Progenitor cell of endocrine pancreas (in vitro differentiated cells): ENCODE measurements at regions not wholly inside any gene's neighbourhood (a gene's known extent, or its start where the extent isn't known, plus 50 kb on each side); places are given as distances from the start of the nearest gene placed in this dataset.

Source experiments
- DNase-seq: peaks from one replicate; pipeline ENCODE4 v3.0.0; 2021; ENCODE audit warnings: low spot score; ENCODE audit not compliant: unreplicated experiment
- H3K27ac Mint-ChIP-seq: 2 replicates; pipeline ENCODE4 v1.8.0; 2021; ENCODE audit warnings: mild to moderate bottlenecking, moderate library complexity, mixed read lengths
- H3K27me3 Mint-ChIP-seq: 2 replicates; pipeline ENCODE4 v1.8.0; 2021; ENCODE audit warnings: mixed read lengths
- H3K36me3 Mint-ChIP-seq: 2 replicates; pipeline ENCODE4 v1.8.0; 2022; ENCODE audit warnings: mixed read lengths; ENCODE audit not compliant: insufficient read depth
- H3K4me1 Mint-ChIP-seq: 2 replicates; pipeline ENCODE4 v1.8.0; 2021; ENCODE audit warnings: low read depth, mixed read lengths
- H3K4me3 Mint-ChIP-seq: 2 replicates; pipeline ENCODE4 v1.8.0; 2021; ENCODE audit warnings: low read depth, mild to moderate bottlenecking, moderate library complexity, mixed read lengths
- H3K9me3 Mint-ChIP-seq: 2 replicates; pipeline ENCODE4 v1.8.0; 2021; ENCODE audit warnings: low read depth, mixed read lengths
- TF ChIP-seq, protein P1 (sequence below): fragments of 200-600 bp; sonication (generic); IDR thresholded peaks from one replicate; pipeline ENCODE4 v1.5.0; 2021; ENCODE audit warnings: antibody characterized with exemption, mild to moderate bottlenecking; ENCODE audit not compliant: unreplicated experiment

DNA sequence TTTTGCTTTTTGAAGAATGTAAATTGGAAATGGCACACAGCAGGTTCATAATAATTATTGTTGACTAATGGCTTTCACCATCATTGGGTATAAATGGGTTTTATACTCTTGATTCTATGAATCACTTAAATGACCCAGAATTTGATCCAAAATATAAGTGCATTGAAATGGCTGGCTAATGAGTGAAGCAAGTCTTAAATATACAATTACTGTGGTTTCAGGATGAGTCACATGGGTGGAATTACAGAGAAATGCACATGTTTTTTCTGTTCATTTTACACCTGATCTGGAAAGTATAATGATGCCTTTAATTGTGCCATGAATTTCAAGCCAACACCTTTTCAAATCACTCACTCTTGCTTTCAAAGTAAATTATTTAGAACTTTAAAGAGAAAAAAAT, 380.8 kb upstream of the CD180 start:
- Mint-ChIP-seq H3K4me3 (no peak overlapping the region), H3K4me1 (peaks cover 3% of the 10 kb centered on the region), H3K27me3 (peaks cover 3% of the 10 kb centered on the region), H3K36me3 (peaks cover 2% of the 10 kb centered on the region), H3K9me3 (peaks cover 6% of the 10 kb centered on the region), H3K27ac (no peak overlapping the region)
- DNase-seq = no peak
- TF ChIP-seq, protein P1, sequence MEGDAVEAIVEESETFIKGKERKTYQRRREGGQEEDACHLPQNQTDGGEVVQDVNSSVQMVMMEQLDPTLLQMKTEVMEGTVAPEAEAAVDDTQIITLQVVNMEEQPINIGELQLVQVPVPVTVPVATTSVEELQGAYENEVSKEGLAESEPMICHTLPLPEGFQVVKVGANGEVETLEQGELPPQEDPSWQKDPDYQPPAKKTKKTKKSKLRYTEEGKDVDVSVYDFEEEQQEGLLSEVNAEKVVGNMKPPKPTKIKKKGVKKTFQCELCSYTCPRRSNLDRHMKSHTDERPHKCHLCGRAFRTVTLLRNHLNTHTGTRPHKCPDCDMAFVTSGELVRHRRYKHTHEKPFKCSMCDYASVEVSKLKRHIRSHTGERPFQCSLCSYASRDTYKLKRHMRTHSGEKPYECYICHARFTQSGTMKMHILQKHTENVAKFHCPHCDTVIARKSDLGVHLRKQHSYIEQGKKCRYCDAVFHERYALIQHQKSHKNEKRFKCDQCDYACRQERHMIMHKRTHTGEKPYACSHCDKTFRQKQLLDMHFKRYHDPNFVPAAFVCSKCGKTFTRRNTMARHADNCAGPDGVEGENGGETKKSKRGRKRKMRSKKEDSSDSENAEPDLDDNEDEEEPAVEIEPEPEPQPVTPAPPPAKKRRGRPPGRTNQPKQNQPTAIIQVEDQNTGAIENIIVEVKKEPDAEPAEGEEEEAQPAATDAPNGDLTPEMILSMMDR = no peak

DNA sequence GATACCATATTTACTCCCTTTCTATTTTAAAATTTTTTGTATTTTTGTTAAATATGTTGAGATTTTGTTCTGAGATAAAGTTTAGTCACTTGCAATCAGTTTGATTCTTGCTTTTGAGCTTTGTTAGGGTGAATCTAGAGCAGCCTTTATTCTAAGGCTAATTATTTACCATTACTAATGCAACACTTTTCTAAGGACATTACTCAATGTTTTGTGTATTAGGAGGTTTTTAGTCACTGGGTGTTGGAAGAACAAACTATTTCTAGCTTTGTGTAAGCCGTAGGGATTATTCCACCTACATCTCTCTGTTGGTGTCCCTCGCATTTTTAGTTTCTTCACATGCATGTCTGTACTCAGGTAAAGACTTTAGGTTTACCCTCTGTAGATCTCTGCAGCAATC, 379.5 kb upstream of the CD180 start:
- DNase-seq = no peak
- peaks cover 3% of the 10 kb centered on the region for H3K27me3 Mint-ChIP-seq
- H3K36me3 Mint-ChIP-seq = peaks cover 2% of the 10 kb centered on the region
- TF ChIP-seq, protein P1 = no peak
- H3K4me3 Mint-ChIP-seq = no peak overlapping the region
- no peak overlapping the region for H3K27ac Mint-ChIP-seq
- peaks cover 9% of the 10 kb centered on the region for H3K9me3 Mint-ChIP-seq
- peaks cover 9% of the 10 kb centered on the region for H3K4me1 Mint-ChIP-seq

DNA sequence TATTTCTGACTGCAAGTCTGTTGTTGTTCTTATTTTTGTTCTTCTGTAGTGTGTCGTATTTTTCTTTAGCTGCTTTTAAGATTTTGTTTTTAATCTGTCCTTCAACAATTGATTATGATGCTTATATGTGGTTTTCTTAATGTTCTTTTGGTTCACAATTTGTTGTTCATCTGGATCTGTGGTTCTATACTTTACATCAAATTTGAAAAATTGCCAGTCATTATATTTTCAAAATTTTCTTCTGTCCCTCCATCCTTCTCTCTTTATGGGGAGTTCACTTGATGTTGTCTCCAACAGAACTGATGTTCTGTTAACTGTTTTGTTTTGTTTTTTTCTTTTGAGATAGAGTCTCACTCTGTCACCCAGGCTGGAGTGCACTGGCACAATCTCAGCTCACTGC, 378.5 kb upstream of the CD180 start:
- H3K36me3 Mint-ChIP-seq = peaks cover 2% of the 10 kb centered on the region
- H3K27ac Mint-ChIP-seq = no peak overlapping the region
- DNase-seq = no peak
- peaks cover 9% of the 10 kb centered on the region for H3K9me3 Mint-ChIP-seq
- TF ChIP-seq, protein P1 = no peak
- H3K4me1 Mint-ChIP-seq = peaks cover 9% of the 10 kb centered on the region
- peaks cover 3% of the 10 kb centered on the region for H3K27me3 Mint-ChIP-seq
- H3K4me3 Mint-ChIP-seq = no peak overlapping the region

DNA sequence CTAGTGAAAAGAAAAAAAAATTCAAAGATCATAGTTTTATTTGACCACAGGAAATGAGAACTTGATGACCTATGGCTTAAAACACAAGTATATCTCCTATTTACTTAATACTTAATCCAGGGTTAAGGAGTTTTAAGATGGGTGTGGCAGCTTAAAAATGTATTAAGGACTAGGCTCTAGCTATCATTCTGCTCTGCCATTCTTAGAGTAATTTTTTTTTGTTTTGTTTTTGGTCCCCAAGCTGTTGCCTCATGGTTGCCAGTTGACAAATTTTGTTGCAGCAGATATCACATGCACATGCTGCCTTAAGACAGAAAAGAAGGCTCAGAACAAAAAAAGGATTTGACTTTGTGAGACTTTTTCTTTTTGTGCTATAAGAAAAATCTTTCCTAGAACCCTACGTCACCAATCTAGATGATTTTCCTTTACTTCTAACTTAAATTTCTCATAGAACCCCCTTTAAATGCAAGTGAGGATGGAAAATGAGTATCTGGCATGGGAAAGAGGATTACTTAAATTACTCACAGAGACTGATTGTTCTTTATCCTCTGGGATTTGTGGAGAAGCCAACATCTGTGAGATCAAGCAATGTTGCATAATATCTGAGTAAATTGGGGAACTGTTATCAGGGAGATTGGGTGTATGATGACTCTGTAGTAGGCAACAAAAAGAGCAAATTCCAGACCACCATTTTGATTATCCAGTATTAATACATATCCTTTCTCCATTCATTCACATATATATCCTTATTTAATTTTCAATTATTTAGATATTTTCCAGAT, 364.7 kb upstream of the CD180 start:
- Mint-ChIP-seq H3K27me3 (no peaks in the 10 kb centered on the region), H3K4me3 (no peak overlapping the region), H3K9me3 (peaks cover 22% of the 10 kb centered on the region), H3K27ac (no peak overlapping the region), H3K36me3 (peaks cover 3% of the 10 kb centered on the region), H3K4me1 (no peaks in the 10 kb centered on the region)
- no peak for DNase-seq
- TF ChIP-seq, protein P1 = no peak

DNA sequence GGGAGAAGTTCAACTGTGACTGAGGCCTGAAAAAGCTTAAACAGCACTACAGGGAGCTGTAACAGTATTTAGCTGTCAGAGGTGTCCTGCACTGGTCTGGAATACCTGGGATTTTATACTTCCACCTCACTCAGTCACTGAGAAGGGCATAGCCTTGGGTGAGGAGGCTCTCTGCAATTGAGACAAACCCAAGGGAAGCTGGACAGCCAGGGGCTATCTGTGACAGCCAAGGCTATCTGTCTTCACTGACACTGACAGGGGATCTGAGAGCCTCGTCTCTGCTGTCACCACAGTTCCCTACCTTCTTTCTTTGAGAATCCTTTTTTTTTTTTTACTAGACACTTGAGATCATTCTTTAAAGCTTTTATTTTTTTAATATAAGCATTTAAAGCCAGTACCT, 356.2 kb upstream of the CD180 start:
- no peak for DNase-seq
- no peak overlapping the region for H3K27ac Mint-ChIP-seq
- no peaks in the 10 kb centered on the region for H3K27me3 Mint-ChIP-seq
- TF ChIP-seq, protein P1 = no peak
- H3K36me3 Mint-ChIP-seq = no peaks in the 10 kb centered on the region
- H3K4me3 Mint-ChIP-seq = no peak overlapping the region
- peaks cover 7% of the 10 kb centered on the region for H3K4me1 Mint-ChIP-seq
- peaks cover 5% of the 10 kb centered on the region for H3K9me3 Mint-ChIP-seq
